ENCODE measurements at regions not wholly inside any gene's neighbourhood (a gene's known extent, or its start where the extent isn't known, plus 50 kb on each side); places are given as distances from the start of the nearest gene placed in this dataset.
"Not testable (repeated sequence)": the region's sequence is repeated elsewhere in the genome, so short reads cannot be mapped to it uniquely, and the experiment has no call there.

- TF ChIP-seq POLR2A (IDR thresholded peaks at IDR 0.05; ENCODE audit: low read length); USF2 (IDR thresholded peaks at IDR 0.05); RNF2 (IDR thresholded peaks at IDR 0.05; ENCODE audit: borderline replicate concordance, low read depth); SREBF2 (IDR thresholded peaks at IDR 0.05); CTCF (IDR thresholded peaks at IDR 0.05); CEBPB (IDR thresholded peaks at IDR 0.05); FOSB (CRISPR knock-in tag; IDR thresholded peaks at IDR 0.05); ATOH8 (CRISPR knock-in tag; IDR thresholded peaks at IDR 0.05; ENCODE audit: low read depth); POLR2AphosphoS2 (conservative IDR thresholded peaks at IDR 0.05; ENCODE audit: low read length); KDM5A (IDR thresholded peaks at IDR 0.05): not testable (repeated sequence)
Observed at GRCh38 chr20:30361756-30362155, 895.7 kb upstream of the DEFB115 start.

Measured in A549 (cell line).